Globus pallidus (tissue), 1 donor: ENCODE measurements at regions not wholly inside any gene's neighbourhood (a gene's known extent, or its start where the extent isn't known, plus 50 kb on each side); places are given as distances from the start of the nearest gene placed in this dataset.

Source experiments
- DNase-seq: peaks from one replicate; pipeline ENCODE4 v3.0.0-alpha.2; 2015; ENCODE audit warnings: low spot score

- DNase-seq: no peak
Observed at GRCh38 chr12:71236133-71236660, 78.4 kb upstream of the TSPAN8 start.

GRCh38 chr12:71233083-71233482, 75.3 kb upstream of the TSPAN8 start:
- no peak for DNase-seq

GRCh38 chr12:71230542-71230941, 72.7 kb upstream of the TSPAN8 start:
- no peak for DNase-seq

GRCh38 chr12:71223139-71223538, 65.3 kb upstream of the TSPAN8 start:
- DNase-seq: no peak

GRCh38 chr12:71222436-71222835, 64.6 kb upstream of the TSPAN8 start:
- DNase-seq: no peak

GRCh38 chr12:71220260-71220659, 62.5 kb upstream of the TSPAN8 start:
- DNase-seq: no peak

GRCh38 chr12:71219224-71219623, 61.4 kb upstream of the TSPAN8 start:
- no peak for DNase-seq

- DNase-seq: peak; percentile 33
Observed at GRCh38 chr12:71218616-71219015, 60.8 kb upstream of the TSPAN8 start.

- DNase-seq: peak; percentile 32
Observed at GRCh38 chr12:71216725-71217579, 59.2 kb upstream of the TSPAN8 start.

GRCh38 chr12:71214511-71215285, 56.9 kb upstream of the TSPAN8 start:
- DNase-seq: no peak

GRCh38 chr12:71208053-71208685, 50.4 kb upstream of the TSPAN8 start:
- no peak for DNase-seq
